GM23248 (cell line): ENCODE measurements at regions not wholly inside any gene's neighbourhood (a gene's known extent, or its start where the extent isn't known, plus 50 kb on each side); places are given as distances from the start of the nearest gene placed in this dataset.

Experiments used
- EZH2 ChIP-seq: fragments of 200-600 bp; sonication (generic); IDR thresholded peaks from 2 replicates; pipeline ENCODE4 v1.6.1; 2018; ENCODE audit warnings: antibody characterized with exemption, mild to moderate bottlenecking; ENCODE audit not compliant: insufficient read depth, poor library complexity, severe bottlenecking
- EZH2phosphoT487 ChIP-seq: fragments of 200-600 bp; sonication (generic); IDR thresholded peaks from 2 replicates; pipeline ENCODE4 v1.6.1; 2018; ENCODE audit warnings: antibody characterized with exemption, moderate library complexity, mild to moderate bottlenecking, low read depth; ENCODE audit not compliant: insufficient read depth

DNA sequence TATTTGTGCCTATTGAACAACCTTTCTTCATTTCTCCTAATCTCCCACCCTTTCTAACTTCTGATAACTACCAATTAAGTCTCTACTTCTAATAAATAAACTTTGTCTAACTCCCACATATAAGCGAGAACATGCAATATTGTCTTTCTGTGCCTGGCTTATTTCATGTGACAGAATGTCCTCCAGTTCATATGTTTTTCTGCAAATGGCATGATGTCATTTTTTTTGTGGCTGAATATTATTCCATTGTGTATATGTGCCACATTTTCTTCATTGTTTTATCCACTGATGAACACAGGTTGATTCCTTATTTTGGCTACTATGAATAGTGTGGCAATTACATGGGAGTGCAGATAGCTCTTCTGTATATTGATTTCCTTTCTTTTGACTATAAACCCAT is 1041.5 kb upstream of the MANEA start:
- TF ChIP-seq EZH2 (no peak), EZH2phosphoT487 (no peak)
